Erythroblast (primary cell): ENCODE measurements at regions not wholly inside any gene's neighbourhood (a gene's known extent, or its start where the extent isn't known, plus 50 kb on each side); places are given as distances from the start of the nearest gene placed in this dataset.
A peak's percentile ranks its signal among the peaks of the same experiment; 100 is the strongest.
"Not testable (repeated sequence)": the region's sequence is repeated elsewhere in the genome, so short reads cannot be mapped to it uniquely, and the experiment has no call there.

Experiments used
- DNase-seq, 2 experiments: peaks; one replicate each; lab custom pipeline; 2025; lab: John Stamatoyannopoulos, UW
- GATA1 ChIP-seq: IDR thresholded peaks from 2 replicates; pipeline ENCODE4 v1.6.1; 2011; ENCODE audit warnings: low read depth, mild to moderate bottlenecking, control low read depth, low read length, moderate library complexity
- POLR2A ChIP-seq: IDR thresholded peaks from 2 replicates; pipeline ENCODE4 v1.6.1; 2011; ENCODE audit warnings: mild to moderate bottlenecking, low read length

DNA sequence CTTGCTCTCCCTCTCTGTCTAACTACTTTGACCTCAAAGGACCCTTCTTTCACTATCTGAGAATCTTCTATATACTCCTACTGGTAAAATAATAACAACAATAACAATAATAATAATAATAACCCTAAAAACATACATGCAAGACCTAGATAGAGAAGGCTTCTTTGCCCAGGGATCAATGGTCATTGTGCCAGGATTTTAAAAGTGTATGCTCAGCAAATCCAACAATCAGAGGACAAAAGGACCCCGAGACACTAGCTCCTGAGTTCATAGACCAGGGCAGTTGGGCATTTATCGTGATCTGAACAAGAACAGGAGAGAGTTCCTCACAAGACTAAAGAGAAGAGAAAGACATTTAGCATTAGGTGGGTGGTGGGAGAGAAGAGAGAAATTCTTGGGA lies 358.5 kb downstream of the DAD1 start:
- TF ChIP-seq POLR2A (no peak), GATA1 (no peak)
- no peak for DNase-seq

GRCh38 chr14:22227084-22227483 lies 361.9 kb downstream of the DAD1 start:
- DNase-seq, result no peak
- TF ChIP-seq GATA1, result no peak
- no peak for TF ChIP-seq POLR2A

GRCh38 chr14:22226381-22226780 lies 362.6 kb downstream of the DAD1 start:
- DNase-seq, result no peak
- TF ChIP-seq GATA1, result no peak
- TF ChIP-seq POLR2A, result no peak

DNA sequence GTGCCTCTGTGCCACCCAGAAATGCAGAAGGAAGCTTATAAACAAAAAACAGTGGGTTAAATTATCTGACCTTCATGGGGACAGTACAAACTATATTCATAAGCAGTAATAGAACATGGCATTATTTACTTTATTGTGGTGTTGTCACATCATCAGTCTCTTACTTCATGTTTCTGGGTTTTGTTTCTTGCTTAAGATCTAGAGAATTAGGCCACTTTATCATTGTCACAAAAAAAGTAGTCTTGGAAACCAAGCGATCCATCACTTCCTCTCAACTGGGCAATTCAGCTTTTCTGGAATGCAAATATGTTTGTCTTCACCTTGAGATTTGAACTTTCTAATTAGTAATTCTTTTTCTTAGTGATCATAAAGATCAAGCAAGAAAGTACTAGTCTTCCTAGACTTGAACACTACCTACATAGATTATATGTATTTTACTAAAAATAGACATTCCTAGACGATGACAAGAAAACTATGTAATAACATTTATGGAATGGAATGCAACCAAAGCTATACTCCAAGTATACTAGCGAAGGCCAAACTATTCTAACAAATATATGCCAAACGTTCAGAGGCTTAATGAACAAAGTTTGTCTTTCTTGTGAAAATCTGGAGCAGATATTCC lies 363.4 kb downstream of the DAD1 start:
- TF ChIP-seq GATA1, result no peak
- TF ChIP-seq POLR2A, result no peak
- DNase-seq, result no peak

- peak in 1 of 2 experiments; percentile 5 for DNase-seq
- TF ChIP-seq GATA1 (no peak), POLR2A (no peak)
Measured at GRCh38 chr14:22221508-22221907, 367.5 kb downstream of the DAD1 start.

DNA sequence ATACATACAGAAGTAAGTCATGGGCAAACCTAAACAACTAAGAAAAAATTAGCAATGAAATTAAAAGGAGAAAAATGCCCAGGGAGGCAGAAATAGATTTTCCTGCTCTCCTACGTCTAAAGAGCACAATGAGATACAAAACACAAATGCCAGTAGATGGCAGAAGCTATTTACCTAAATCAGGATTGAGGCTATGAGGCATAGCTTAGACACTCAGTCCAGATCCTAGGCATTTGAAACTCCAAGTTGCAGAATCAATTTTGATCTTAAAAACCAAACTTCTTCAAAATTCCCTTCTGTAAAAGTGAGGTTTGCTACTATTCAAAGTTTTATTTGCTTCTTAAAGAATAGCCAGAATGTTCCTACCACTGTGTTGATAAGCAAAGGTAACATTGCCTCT lies 368.6 kb downstream of the DAD1 start:
- TF ChIP-seq POLR2A (no peak), GATA1 (no peak)
- DNase-seq, result no peak

DNA sequence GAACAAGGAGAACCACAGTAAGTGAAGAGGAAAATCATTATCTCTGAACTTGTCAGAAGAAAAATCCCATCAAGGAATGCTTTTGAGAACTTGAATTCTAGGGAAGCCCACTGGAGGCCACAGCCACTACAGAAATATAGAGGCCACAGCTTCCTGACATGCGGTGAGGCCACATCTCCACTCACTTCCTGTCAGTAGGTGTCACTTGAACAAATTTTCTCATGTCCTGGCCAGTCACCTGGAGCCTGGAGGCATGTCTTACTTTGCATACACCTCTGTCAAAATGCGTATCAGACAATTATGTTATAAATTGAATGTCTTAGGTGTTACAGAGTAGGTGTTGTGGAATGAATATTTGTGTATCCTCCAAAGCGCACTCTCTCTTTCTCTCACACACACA lies 370.3 kb downstream of the DAD1 start:
- TF ChIP-seq POLR2A (no peak), GATA1 (no peak)
- DNase-seq, result no peak

GRCh38 chr14:22213120-22213519 lies 375.9 kb downstream of the DAD1 start:
- TF ChIP-seq POLR2A (no peak), GATA1 (no peak)
- DNase-seq, result no peak

DNA sequence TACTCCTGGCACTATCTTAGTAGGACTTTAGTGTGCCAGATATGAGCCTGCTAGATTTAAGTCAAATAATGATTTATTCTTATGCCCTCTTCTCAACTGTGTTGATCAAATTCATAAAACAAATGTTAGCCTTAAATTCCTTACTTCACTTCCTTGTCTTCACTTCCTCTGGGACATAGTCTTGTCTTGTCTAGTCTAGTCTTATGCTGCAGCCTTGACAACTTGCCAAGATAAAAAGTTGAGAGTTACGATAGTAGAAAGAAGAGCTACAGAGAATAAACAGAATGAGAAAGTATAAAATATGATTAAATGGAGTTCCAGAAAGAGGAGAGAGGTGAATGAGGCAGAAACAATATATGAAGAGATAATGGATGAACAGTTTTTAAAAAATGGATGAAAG lies 378.1 kb downstream of the DAD1 start:
- no peak for TF ChIP-seq GATA1
- no peak for TF ChIP-seq POLR2A
- DNase-seq, result no peak

DNA sequence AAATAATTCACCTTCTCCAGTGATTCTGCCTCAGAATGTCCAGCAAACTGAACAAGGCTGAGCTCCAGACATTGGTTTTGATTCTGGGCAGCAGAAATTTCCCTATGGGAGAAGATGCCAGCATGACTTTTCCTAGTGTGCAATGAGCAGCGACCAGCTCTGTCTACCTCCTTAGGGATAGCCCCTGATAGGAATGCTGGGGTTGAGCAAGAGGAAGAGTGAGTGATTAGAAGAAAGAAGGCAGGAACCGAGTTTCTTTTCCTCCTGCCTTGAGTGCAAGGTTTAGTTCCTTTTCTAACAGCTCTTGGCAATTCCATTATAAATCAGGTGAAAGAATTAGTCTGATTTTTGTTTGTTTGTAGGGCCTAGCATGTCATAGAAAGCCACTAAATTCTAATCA lies 379.0 kb downstream of the DAD1 start:
- TF ChIP-seq GATA1, result no peak
- no peak for DNase-seq

DNA sequence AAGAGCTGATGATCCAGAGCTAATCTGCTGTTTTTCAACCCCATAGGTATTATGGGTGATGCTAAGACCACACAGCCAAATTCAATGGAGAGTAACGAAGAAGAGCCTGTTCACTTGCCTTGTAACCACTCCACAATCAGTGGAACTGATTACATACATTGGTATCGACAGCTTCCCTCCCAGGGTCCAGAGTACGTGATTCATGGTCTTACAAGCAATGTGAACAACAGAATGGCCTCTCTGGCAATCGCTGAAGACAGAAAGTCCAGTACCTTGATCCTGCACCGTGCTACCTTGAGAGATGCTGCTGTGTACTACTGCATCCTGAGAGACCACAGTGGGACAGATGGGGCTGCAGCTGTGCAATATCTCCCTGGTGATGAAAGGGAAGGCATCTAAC lies 386.0 kb downstream of the DAD1 start:
- DNase-seq, result no peak
- TF ChIP-seq POLR2A, result no peak
- no peak for TF ChIP-seq GATA1

GRCh38 chr14:22202313-22202712 lies 386.7 kb downstream of the DAD1 start:
- no peak for DNase-seq
- TF ChIP-seq POLR2A (no peak), GATA1 (no peak)

DNA sequence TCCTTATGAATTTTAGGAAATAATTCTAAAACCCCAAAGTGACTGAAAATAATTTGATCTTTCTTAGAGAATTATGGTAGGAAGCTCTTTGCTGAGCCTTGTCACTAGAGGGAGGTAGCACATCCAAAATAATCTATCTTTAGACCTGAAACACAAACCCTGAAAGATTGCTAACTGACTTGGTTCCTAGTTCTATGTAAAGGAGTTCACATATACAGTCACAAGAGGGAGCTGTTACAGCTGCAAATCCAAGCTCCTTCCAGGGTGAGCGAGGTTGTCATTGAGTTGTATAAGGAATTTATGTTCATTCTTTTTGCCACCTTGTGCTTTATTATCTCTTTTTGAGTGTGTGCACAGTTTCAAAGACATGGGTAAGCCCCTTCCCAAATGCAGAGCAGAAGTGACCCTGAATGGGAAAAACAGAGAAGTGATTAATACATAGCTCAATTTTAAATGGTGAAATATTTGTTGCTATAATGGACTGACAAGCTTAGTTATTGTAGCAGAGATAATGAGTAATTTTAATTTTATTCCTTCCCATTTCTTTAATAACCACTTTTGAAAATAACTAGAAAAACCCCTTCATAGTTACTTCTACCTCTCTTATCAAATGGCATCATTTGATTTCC lies 387.9 kb downstream of the DAD1 start:
- peak; percentile 29 to 30 for DNase-seq
- no peak for TF ChIP-seq POLR2A
- no peak for TF ChIP-seq GATA1

DNA sequence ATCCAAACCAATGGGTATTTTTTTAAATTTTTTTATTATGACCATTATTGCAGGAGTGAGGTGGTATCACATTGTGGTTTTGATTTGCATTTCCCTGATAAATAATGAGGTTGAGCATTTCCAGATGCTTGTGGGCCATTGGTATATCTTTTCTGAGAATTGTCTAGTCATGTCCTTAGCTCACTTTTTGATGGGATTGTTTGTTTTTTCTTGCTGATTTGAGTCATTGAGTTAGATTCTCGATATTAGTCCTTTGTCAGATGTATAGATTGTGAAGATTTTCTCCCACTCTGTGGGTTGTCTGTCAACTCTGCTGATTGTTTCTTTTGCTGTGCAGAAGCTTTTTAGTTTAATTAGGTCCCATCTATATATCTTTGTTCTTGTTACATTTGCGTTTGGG lies 388.9 kb downstream of the DAD1 start:
- DNase-seq, result not testable (repeated sequence)

DNA sequence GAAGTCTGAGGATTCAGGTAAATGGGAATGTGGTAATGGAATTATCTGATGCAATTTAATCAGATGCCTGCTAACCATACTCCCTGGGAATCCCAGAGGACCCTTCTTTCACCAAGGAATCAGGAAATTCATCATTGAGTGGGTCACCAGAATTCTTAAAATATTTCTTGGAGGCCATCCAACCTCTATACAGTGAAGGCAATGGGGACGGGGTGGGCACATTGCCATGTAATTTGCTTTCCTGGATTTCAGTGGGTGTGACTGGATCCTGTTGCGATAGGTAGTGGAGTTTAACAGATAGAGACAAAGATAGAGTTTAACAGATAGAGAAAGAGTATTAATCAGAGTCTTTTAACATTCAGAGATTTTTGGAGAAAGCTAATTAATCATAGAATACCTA lies 394.4 kb downstream of the DAD1 start:
- no peak for DNase-seq
- TF ChIP-seq GATA1 (no peak), POLR2A (no peak)
